ENCODE measurements at regions not wholly inside any gene's neighbourhood (a gene's known extent, or its start where the extent isn't known, plus 50 kb on each side); places are given as distances from the start of the nearest gene placed in this dataset.

- no peak for DNase-seq
Measured at GRCh38 chr16:6993544-6993943, 339.1 kb upstream of the RBFOX1 start.

GRCh38 chr16:6988846-6989245, 343.8 kb upstream of the RBFOX1 start:
- no peak for DNase-seq

- no peak for DNase-seq
Measured at GRCh38 chr16:6977916-6978315, 354.7 kb upstream of the RBFOX1 start.

DNA sequence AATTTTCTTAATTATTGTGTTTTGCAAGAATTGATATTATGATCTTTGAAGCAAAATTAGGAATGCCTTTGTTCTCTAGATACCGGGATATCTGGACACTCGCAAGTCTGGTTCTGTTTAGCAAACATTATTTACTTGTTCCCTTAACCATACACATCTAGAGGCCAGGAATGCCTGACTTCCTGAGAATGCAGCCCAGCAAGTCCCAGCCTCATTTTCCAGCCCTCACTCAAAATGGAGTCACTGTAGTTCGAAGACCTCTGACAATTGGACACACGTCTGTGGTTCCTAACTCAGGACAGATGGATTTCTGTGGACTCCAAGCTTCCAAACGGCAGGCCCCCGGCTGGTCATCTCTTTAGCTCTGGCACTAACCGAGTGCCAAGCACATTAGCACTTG, 355.4 kb upstream of the RBFOX1 start:
- no peak for DNase-seq

DNA sequence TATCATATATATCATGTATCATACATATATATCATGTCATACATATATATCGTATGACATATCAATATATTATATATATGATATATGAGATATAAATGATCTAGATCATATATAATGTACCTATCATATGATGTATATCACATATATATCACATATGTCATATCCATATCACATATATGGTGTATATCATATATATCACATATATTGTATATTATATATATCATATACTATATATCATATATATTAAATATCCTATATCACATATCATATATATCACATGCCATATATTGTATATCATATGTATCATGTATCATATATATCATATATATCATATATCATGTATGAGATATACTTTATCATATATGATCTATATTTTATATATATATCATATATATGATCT, 355.9 kb upstream of the RBFOX1 start:
- DNase-seq = no peak

GRCh38 chr16:6970171-6970857, 362.3 kb upstream of the RBFOX1 start:
- no peak for DNase-seq

GRCh38 chr16:6969594-6969993, 363.1 kb upstream of the RBFOX1 start:
- DNase-seq = no peak

DNA sequence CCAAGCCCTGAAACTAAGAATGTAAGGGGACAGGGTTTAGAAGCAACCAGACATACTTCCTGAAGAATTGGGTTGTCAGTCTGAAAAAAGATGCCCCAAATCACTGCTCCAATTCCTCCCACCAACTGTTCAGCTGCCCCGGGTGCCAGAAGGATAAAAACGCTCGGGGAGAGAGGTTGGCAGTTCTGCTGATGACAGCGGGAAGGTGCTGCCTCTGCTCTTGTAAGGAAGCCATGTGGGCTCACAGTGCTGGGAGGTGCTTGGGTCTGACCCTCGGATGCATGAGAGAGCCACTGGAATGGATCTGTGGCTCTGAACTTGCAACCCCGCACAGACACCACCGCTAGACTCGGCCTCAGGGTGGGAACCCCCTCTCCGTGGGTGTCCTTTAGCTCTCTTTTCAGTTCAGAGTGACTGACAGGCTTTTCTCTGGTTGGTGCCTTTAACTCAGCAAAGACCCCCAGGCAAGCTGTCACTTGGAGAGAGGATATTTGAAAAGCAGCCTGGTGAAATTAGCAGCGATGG, 364.8 kb upstream of the RBFOX1 start:
- no peak for DNase-seq

DNA sequence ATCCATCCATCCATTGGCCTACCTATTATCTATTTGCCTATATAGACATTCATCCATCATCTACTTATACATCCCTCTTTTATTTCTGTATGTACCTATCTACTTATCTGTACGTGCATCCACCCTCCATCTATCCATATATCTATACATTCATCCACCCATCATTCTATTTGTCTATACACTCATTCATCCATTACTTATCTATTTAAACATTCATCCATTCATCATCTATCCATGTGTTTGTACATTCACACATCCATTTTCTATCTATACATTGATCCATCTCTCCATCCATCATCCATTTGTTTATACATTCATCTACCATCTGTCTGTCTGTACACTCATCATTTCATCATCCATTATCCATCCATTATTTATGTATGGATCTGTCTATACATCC, 365.7 kb upstream of the RBFOX1 start:
- no peak for DNase-seq

- no peak for DNase-seq
Measured at GRCh38 chr16:6964679-6965078, 368.0 kb upstream of the RBFOX1 start.

DNA sequence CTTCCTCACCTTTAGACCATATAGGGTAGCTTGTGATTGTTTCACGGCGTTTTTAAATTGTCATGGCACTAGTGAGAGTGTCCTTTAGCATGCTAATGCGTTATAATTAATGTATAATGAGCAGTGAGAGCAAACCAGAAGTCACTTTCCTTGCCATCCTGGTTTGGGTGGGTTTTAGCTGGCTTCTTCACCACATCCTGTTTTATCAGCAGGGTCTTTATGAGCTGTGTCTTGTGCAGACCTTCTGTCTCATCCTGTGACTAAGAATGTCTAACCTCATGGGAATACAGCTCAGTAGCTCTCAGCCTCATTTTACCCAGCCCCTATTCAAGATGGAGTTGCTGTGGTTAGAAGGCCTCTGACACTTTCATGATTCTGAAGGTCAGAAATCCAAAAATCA, 370.9 kb upstream of the RBFOX1 start:
- DNase-seq = no peak

DNA sequence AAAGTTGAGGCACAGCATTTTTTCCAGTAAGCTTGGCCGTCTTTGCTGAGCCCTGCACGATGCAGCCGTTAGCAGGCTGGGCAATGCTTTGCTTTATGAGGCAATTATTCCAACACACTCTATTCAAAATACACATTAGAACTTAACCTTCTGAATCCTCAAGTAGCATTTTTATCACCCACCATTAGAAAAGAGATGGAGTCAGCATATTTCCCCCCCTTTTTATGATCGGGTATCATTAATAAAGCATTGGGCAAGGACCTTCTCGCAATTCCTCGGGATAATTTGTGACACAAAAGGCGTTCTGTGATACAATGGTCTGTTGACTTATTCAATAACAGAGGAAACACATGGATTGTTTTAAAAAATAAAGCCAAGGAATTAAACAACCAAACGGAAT, 374.5 kb upstream of the RBFOX1 start:
- no peak for DNase-seq

DNA sequence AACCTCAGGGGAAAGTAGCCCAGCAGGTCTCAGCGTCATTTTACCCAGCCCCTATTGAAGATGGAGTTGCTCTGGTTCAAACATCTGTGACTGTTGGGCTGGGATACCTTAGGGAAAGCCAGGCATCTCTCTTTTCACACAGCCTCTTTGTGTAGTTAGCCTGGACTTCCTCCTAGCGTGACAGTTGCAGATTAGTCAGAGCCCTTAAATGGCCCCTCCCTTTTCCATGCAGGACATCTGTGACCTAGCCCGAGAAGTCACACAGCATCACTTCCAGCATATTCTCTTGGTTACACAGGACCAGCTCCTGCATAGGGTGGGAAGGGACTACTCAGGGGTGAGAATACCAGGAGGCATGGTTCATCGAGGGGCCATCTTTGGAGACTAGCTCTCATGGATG, 375.0 kb upstream of the RBFOX1 start:
- no peak for DNase-seq

GRCh38 chr16:6956511-6956910, 376.1 kb upstream of the RBFOX1 start:
- no peak for DNase-seq

DNA sequence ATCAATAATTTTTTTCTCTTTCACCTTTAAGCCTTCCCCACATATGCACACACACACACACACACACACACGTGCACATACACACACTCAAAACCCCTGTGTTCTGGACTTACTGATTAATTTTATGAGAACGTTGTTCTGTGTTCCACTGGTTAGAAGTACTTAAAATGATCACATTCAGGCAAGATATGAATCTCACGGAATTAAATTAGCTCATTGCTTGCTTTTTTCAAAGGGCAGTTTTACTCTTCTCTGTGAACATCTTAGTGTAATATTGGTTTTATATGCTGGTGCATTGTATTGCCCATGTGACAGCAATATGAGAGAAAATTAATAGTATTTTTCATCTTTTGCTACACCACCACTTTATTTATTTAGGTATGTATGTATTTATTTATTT, 377.3 kb upstream of the RBFOX1 start:
- no peak for DNase-seq

- DNase-seq = no peak
Measured at GRCh38 chr16:6949240-6949639, 383.4 kb upstream of the RBFOX1 start.

- no peak for DNase-seq
Measured at GRCh38 chr16:6947291-6947690, 385.4 kb upstream of the RBFOX1 start.

DNA sequence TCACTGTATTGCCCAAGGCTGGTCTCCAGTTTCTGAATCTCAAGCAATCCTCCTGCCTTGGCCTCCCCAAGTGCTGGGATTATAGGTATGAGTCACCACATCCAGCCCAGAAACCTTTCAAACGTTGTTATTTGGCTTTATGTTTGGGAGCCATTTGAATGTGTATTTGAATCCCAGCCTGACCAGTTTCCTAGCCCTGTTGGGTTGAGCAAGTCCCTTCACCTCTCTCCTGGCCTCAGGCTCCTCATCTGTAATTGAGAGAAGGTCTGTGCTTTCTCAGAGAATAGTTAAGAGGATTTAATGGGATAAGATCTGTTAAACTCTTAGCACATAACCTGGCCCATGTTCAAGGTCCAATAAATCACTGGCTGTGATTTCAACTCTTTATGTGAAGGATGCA, 385.8 kb upstream of the RBFOX1 start:
- DNase-seq = no peak

DNA sequence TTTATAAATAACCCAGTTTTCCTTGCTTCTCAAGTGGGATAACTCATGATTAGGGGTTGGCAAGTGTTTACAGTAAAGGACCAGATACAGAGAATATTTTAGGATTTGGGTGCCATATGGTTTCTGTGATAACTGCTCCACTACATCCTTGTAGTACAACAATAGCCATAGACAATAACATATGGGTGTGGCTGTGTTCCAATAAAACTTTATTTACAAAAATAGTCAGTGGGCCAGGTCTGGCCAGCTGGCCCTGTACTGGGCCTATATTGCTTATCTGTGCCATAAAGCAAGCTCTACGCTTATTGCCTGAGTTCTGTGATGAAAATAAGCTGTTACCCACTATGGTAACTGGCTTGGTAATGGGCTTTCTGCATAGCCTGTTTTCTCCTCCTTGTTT, 386.5 kb upstream of the RBFOX1 start:
- DNase-seq = no peak

GRCh38 chr16:6940968-6941367, 391.7 kb upstream of the RBFOX1 start:
- no peak for DNase-seq

DNA sequence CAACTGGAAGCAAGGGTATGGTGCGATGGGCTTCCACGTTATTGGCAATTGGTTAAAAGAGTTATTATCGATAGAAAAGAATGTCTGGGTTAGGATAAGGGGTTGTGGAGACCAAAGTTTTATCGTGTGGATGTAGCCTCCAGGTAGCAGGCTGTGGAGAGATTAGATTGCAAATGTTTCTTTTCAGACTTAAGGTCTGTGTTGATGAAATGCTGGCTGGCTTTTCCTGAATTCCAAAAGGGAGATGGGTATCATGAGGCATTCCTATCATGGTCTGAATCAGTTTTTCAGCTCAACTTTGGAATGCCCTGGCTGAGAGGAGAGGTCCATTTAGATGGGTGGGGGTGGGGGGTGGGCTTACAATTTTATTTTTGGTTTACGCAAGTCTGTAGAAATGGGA, 395.0 kb upstream of the RBFOX1 start:
- DNase-seq = no peak

GRCh38 chr16:6932871-6933385, 399.7 kb upstream of the RBFOX1 start:
- no peak for DNase-seq

- DNase-seq = no peak
Measured at GRCh38 chr16:6929868-6930267, 402.8 kb upstream of the RBFOX1 start.

DNA sequence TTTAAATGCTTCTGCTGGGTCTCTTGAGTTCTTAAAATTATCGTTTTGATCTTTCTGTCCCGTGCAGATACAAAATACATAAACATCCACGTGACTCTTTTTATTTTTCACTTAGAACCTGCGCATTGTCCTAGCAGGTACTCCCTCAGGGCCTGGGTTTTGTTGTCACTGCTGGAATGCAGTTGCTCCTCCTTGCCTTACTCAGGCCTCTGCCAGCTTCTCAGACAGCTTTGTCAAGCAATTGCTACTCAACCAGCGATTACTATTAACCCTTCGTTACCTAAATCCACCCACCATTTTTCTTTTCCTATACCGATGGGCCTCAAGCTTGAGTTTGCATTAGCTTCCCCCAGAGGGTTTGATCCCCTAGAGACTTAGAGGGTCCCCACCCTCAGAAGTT, 405.9 kb upstream of the RBFOX1 start:
- DNase-seq = no peak

GRCh38 chr16:6926341-6926740, 406.3 kb upstream of the RBFOX1 start:
- DNase-seq = no peak
